ENCODE measurements at regions not wholly inside any gene's neighbourhood (a gene's known extent, or its start where the extent isn't known, plus 50 kb on each side); places are given as distances from the start of the nearest gene placed in this dataset.

DNA sequence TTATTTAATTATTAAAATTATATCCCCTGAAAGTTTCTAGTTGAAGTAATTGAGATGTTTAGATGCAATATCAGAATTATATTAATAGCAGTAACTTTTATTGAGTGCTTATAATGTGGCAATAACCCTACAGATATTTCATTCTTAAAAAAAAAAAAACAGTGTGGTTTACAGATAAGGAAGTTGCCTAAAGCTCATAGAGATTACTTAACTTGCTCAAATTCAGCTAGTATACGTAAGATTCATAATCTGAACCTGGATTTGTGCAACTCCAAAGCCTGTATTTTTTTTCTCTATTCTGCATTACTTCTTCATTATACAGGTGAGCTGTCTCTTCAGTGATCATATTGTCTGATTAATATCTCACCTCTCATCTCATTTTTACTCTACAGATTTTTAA, 156.0 kb upstream of the PTBP2 start (continued):
- TF ChIP-seq, protein P1, sequence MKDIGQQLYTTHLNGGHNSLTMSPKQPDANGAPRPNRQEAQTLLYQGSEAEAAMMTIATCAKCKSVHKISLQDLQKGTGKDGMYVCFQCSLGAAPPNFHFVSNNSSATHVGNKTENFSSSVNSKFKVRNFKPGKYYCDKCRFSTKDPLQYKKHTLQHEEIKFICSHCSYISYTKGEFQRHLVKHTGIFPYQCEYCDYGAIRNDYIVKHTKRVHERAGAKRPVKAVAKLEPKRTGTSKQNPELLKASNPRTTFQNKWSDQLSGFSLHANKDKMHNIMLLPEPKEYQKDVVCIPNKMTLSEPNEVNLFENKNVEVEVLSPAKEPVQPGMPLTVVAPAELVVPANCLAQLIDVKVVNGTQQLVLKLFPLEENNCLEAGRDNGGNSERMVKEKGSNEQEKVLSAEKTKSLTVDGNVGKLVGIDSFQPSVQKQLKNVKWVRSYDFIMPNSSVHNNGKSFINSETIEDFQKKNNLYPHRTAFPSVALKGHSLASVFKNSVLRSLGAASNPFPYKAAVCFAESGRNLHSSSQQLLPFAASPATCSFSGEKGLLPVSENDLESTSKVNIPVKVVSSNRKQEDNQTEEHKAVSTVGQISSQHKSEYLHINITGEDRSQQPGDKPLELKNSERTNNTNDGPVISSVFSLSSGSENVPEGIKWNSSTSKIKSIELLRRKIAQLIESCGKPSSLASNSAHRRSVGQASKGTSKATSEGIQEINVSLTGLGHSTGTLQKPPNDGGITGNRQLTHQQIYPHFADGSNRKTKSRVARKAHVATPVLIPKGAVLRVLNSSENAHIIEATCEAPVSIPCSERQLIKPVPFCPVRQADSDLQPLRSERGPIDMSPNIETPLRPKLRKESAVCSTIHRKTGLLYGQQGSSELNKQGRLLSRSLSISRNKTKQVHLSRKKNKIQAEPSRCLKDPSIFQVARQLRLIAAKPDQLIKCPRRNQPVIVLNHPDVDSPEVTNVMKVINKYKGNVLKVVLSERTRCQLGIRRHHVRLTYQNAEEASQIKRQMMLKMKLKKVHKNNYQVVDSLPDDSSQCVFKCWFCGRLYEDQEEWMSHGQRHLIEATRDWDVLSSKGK (CRISPR knock-in tag; IDR thresholded peaks at IDR 0.05), result no peak
- TF ChIP-seq HNRNPLL (IDR thresholded peaks at IDR 0.05; ENCODE audit: low read depth, low read length, poor library complexity, severe bottlenecking), result no peak
- no peak for TF ChIP-seq NCOR1 (IDR thresholded peaks at IDR 0.05)
- TF ChIP-seq MEF2D (tag; conservative IDR thresholded peaks at IDR 0.05; ENCODE audit: low read depth), result no peak
- TF ChIP-seq NR3C1 (CRISPR knock-in tag; IDR thresholded peaks at IDR 0.05), result no peak
- no peak for TF ChIP-seq ZNF3 (CRISPR knock-in tag; IDR thresholded peaks at IDR 0.05)
- no peak for TF ChIP-seq RERE (CRISPR knock-in tag; IDR thresholded peaks at IDR 0.05; ENCODE audit: borderline replicate concordance)
